HCT116 (cell line): ENCODE measurements at regions not wholly inside any gene's neighbourhood (a gene's known extent, or its start where the extent isn't known, plus 50 kb on each side); places are given as distances from the start of the nearest gene placed in this dataset.

Source experiments
- ATAC-seq: fragments of 200-7000 bp; cut with Tn5 transposase; 2 replicates; pipeline ENCODE4 v1.9.1; 2020; ENCODE audit warnings: mild to moderate bottlenecking, moderate library complexity
- BruUV-seq: library from RNA; stranded (reverse); fragments of 400-500 nt; replicated peaks from 2 replicates; lab custom pipeline; 2021; lab: Mats Ljungman, UMichigan
- CTCF ChIA-PET: fragments of 300-600 bp; sonication (Branson Sonifier 250); formaldehyde crosslinking; loops from one replicate; lab custom pipeline; 2021; ENCODE audit warnings: antibody characterized with exemption; lab: Charles Lee
- POLR2A ChIA-PET: fragments of 300-600, 350-600 bp; sonication (Branson Sonifier 250); formaldehyde crosslinking; loops from one replicate; lab custom pipeline; 2021; ENCODE audit warnings: antibody characterized with exemption; lab: Charles Lee
- RAD21 ChIA-PET, 2 experiments: fragments of 300-600 bp; sonication (Branson Sonifier 250); formaldehyde crosslinking; loops; one replicate each; lab custom pipeline; 2023; ENCODE audit warnings: low total read pairs in 2 of 2; ENCODE audit not compliant: uncharacterized antibody in 2 of 2, unreplicated experiment in 2 of 2, low non-redundant PET in 1 of 2; lab: Charles Lee
- DNase-seq: peaks from one replicate; pipeline ENCODE4 v3.0.0-alpha.2; 2010; ENCODE audit warnings: low read depth, low spot score
- H2AFZ ChIP-seq: fragments of 200-600 bp; shearing (Covaris generic), sonication (generic); 2 replicates; pipeline ENCODE4 v1.6.1; 2017; ENCODE audit warnings: low read depth, mixed run types, mixed read lengths, antibody characterized with exemption, low read length; ENCODE audit not compliant: poor library complexity, severe bottlenecking
- H3K27ac ChIP-seq: 2 replicates; pipeline ENCODE4 v1.5.1; 2012; ENCODE audit warnings: low read depth, low read length
- H3K27me3 ChIP-seq: fragments of 200-600 bp; sonication (generic); 2 replicates; pipeline ENCODE4 v1.6.1; 2016; ENCODE audit warnings: mixed run types, low read length, mixed read lengths; ENCODE audit not compliant: insufficient read depth
- H3K36me3 ChIP-seq, 2 experiments: fragments of 200-500 bp in 1 of 2; fragments of 200-600 bp in 1 of 2; sonication (Bioruptor generic) in 1 of 2; sonication (generic) in 1 of 2; 2 replicates each; pipeline versions ENCODE4 v1.5.1 to v1.6.1; 2014 to 2016; ENCODE audit warnings: low read length in 2 of 2, inconsistent platforms in 1 of 2, mixed read lengths in 1 of 2, mixed run types in 1 of 2; ENCODE audit not compliant: insufficient read depth in 2 of 2, control insufficient read depth in 1 of 2
- H3K4me1 ChIP-seq, 2 experiments: fragments of 200-600 bp in 1 of 2; sonication (generic) in 1 of 2; 2 replicates each; pipeline versions ENCODE4 v1.5.1 to v1.6.1; 2012 to 2017; ENCODE audit warnings: low read length in 2 of 2, inconsistent platforms in 1 of 2, mild to moderate bottlenecking in 1 of 2, mixed read lengths in 1 of 2, mixed run types in 1 of 2, moderate library complexity in 1 of 2; ENCODE audit not compliant: insufficient read depth in 2 of 2, control insufficient read depth in 1 of 2
- H3K4me2 ChIP-seq: fragments of 200-600 bp; sonication (generic); 2 replicates; pipeline ENCODE4 v1.6.1; 2017; ENCODE audit warnings: mixed run types, low read length, mixed read lengths
- H3K4me3 ChIP-seq, 2 experiments: fragments of 200-600 bp in 1 of 2; sonication (generic) in 1 of 2; replicated peaks in 1 of 2; 2 replicates each; pipeline ENCODE4 v1.5.1; 2011 to 2016; ENCODE audit warnings: low read length in 2 of 2, control low read depth in 1 of 2, low read depth in 1 of 2, mild to moderate bottlenecking in 1 of 2, mixed read lengths in 1 of 2, mixed run types in 1 of 2
- H3K79me2 ChIP-seq: fragments of 200-600 bp; sonication (generic); 2 replicates; pipeline ENCODE4 v1.6.1; 2017; ENCODE audit warnings: mild to moderate bottlenecking, mixed run types, low read length, moderate library complexity, mixed read lengths; ENCODE audit not compliant: insufficient read depth
- H3K9ac ChIP-seq: fragments of 200-600 bp; sonication (generic); 2 replicates; pipeline ENCODE4 v1.6.1; 2016; ENCODE audit warnings: low read length, mixed read lengths
- H3K9me2 ChIP-seq: fragments of 200-600 bp; sonication (generic), shearing (Covaris generic); 2 replicates; pipeline ENCODE4 v1.6.1; 2017; ENCODE audit warnings: mixed run types, mild to moderate bottlenecking, moderate library complexity; ENCODE audit not compliant: insufficient read depth
- H3K9me3 ChIP-seq, 2 experiments: fragments of 200-500 bp in 1 of 2; fragments of 200-600 bp in 1 of 2; sonication (Bioruptor generic) in 1 of 2; sonication (generic) in 1 of 2; 2 replicates each; pipeline ENCODE4 v1.6.1; 2014 to 2017; ENCODE audit warnings: low read length in 2 of 2, mixed read lengths in 2 of 2, inconsistent platforms in 1 of 2, low read depth in 1 of 2, mild to moderate bottlenecking in 1 of 2, mixed run types in 1 of 2, moderate library complexity in 1 of 2; ENCODE audit not compliant: control insufficient read depth in 1 of 2, insufficient read depth in 1 of 2
- H4K20me1 ChIP-seq: fragments of 200-600 bp; sonication (generic), shearing (Covaris generic); 2 replicates; pipeline ENCODE4 v1.6.1; 2017; ENCODE audit warnings: mixed run types, mild to moderate bottlenecking, moderate library complexity; ENCODE audit not compliant: insufficient read depth
- CBX3 ChIP-seq: IDR thresholded peaks from 2 replicates; pipeline ENCODE4 v1.6.1; 2012; ENCODE audit warnings: low read depth
- CEBPB ChIP-seq: IDR thresholded peaks from 2 replicates; pipeline ENCODE4 v1.6.1; 2012; ENCODE audit warnings: low read depth
- EZH2 ChIP-seq: fragments of 200-600 bp; sonication (generic); IDR thresholded peaks from 2 replicates; pipeline ENCODE4 v1.6.1; 2017; ENCODE audit warnings: antibody characterized with exemption, mixed run types
- EZH2phosphoT487 ChIP-seq: fragments of 200-600 bp; IDR thresholded peaks from 2 replicates; pipeline ENCODE4 v1.6.1; 2018; ENCODE audit warnings: antibody characterized with exemption, borderline replicate concordance
- FOSL1 ChIP-seq: IDR thresholded peaks from 2 replicates; pipeline ENCODE4 v1.6.1; 2012; ENCODE audit warnings: low read depth
- REST ChIP-seq: IDR thresholded peaks from 2 replicates; pipeline ENCODE4 v1.6.1; 2012; ENCODE audit warnings: low read depth
- YY1 ChIP-seq: IDR thresholded peaks from 2 replicates; pipeline ENCODE4 v1.6.1; 2011; ENCODE audit warnings: low read length, low read depth, moderate library complexity, mild to moderate bottlenecking; ENCODE audit not compliant: insufficient replicate concordance; ENCODE audit errors: extremely low read depth
- ZFX ChIP-seq: fragments of 450-650 bp; IDR thresholded peaks from 2 replicates; pipeline ENCODE4 v1.6.1; 2017
- ZNF274 ChIP-seq: fragments of 200-500 bp; sonication (Bioruptor generic); IDR thresholded peaks from 2 replicates; pipeline ENCODE4 v1.6.1; 2014; ENCODE audit warnings: mild to moderate bottlenecking, low read depth, low read length, inconsistent platforms
- intact Hi-C: fragments of 100-400 bp; cut with micrococcal nuclease; formaldehyde crosslinking; loops from 2 replicates; pipeline ENCODE4 v1.10.0; 2022

GRCh38 chr11:92739491-92739890 lies 230.0 kb upstream of the MTNR1B start:
- H3K27ac ChIP-seq, result no peak overlapping the region
- H3K9ac ChIP-seq, result no peak overlapping the region
- DNase-seq, result no peak
- no peaks in the 10 kb centered on the region for H3K36me3 ChIP-seq
- H3K4me2 ChIP-seq, result no peak overlapping the region
- no peaks in the 10 kb centered on the region for H3K27me3 ChIP-seq
- TF ChIP-seq FOSL1 (no peak), CBX3 (no peak), ZFX (no peak), CEBPB (no peak), REST (no peak), YY1 (no peak), EZH2 (no peak), EZH2phosphoT487 (no peak), ZNF274 (no peak)
- H3K9me3 ChIP-seq, result no peaks in the 10 kb centered on the region
- no peak overlapping the region for H2AFZ ChIP-seq
- ChIA-PET POLR2A (no interaction called here), CTCF (no interaction called here), RAD21 (no interaction called here)
- intact Hi-C loops, result loop anchor here (10.0 kb wide), 1 partner anchor 485 kb away; no protein-coding TSS in a partner anchor
- H3K79me2 ChIP-seq, result no peaks in the 10 kb centered on the region
- no peaks in the 10 kb centered on the region for H3K9me2 ChIP-seq
- ATAC-seq, result no peak
- no peaks in the 10 kb centered on the region for H3K4me1 ChIP-seq
- H3K4me3 ChIP-seq, result no peak overlapping the region
- H4K20me1 ChIP-seq, result no peaks in the 10 kb centered on the region
- BruUV-seq, result no TSS peak
